Activated T-helper 17 cell treated with anti-CD3 and anti-CD28 coated beads, Interleukin-2, amount 50 U/mL, for 72 hours (primary cell): ENCODE measurements at regions not wholly inside any gene's neighbourhood (a gene's known extent, or its start where the extent isn't known, plus 50 kb on each side); places are given as distances from the start of the nearest gene placed in this dataset.

Experiments
- ATAC-seq: fragments of 150-1000 bp; cut with Tn5 transposase; replicated peaks from 2 replicates; pipeline ENCODE4 v1.10.0; 2021; ENCODE audit warnings: mild to moderate bottlenecking, moderate library complexity
- H3K27ac Mint-ChIP-seq: one replicate; pipeline ENCODE4 v1.8.0; 2022; ENCODE audit warnings: mixed read lengths
- H3K27me3 Mint-ChIP-seq: one replicate; pipeline ENCODE4 v1.8.0; 2022; ENCODE audit warnings: mixed read lengths
- H3K36me3 Mint-ChIP-seq: one replicate; pipeline ENCODE4 v1.8.0; 2022; ENCODE audit warnings: low read depth, mild to moderate bottlenecking, mixed read lengths
- H3K4me1 Mint-ChIP-seq: one replicate; pipeline ENCODE4 v1.8.0; 2022; ENCODE audit warnings: mixed read lengths
- H3K4me3 Mint-ChIP-seq: one replicate; pipeline ENCODE4 v1.8.0; 2022; ENCODE audit warnings: mild to moderate bottlenecking, mixed read lengths
- H3K9me3 Mint-ChIP-seq: one replicate; pipeline ENCODE4 v1.8.0; 2022; ENCODE audit warnings: mixed read lengths

GRCh38 chr21:35857095-35857494 lies 203.2 kb downstream of the SETD4 start:
- Mint-ChIP-seq H3K27ac (no peak overlapping the region), H3K36me3 (no peaks in the 10 kb centered on the region), H3K9me3 (no peaks in the 10 kb centered on the region), H3K4me1 (no peaks in the 10 kb centered on the region), H3K27me3 (peaks cover 57% of the 10 kb centered on the region), H3K4me3 (no peak overlapping the region)
- ATAC-seq, result no peak

GRCh38 chr21:35855484-35855883 lies 204.8 kb downstream of the SETD4 start:
- no peak overlapping the region for H3K27ac Mint-ChIP-seq
- H3K4me3 Mint-ChIP-seq, result no peak overlapping the region
- H3K4me1 Mint-ChIP-seq, result no peaks in the 10 kb centered on the region
- H3K36me3 Mint-ChIP-seq, result no peaks in the 10 kb centered on the region
- H3K9me3 Mint-ChIP-seq, result no peaks in the 10 kb centered on the region
- no peak for ATAC-seq
- peaks cover 53% of the 10 kb centered on the region for H3K27me3 Mint-ChIP-seq

GRCh38 chr21:35854281-35854680 lies 206.0 kb downstream of the SETD4 start:
- no peak overlapping the region for H3K4me3 Mint-ChIP-seq
- ATAC-seq, result no peak
- no peaks in the 10 kb centered on the region for H3K4me1 Mint-ChIP-seq
- no peaks in the 10 kb centered on the region for H3K36me3 Mint-ChIP-seq
- H3K27ac Mint-ChIP-seq, result no peak overlapping the region
- H3K27me3 Mint-ChIP-seq, result peaks cover 43% of the 10 kb centered on the region
- H3K9me3 Mint-ChIP-seq, result no peaks in the 10 kb centered on the region

GRCh38 chr21:35853321-35854239 lies 206.7 kb downstream of the SETD4 start:
- Mint-ChIP-seq H3K4me1 (no peaks in the 10 kb centered on the region), H3K9me3 (no peaks in the 10 kb centered on the region), H3K36me3 (no peaks in the 10 kb centered on the region), H3K27ac (no peak overlapping the region), H3K4me3 (no peak overlapping the region), H3K27me3 (peaks cover 40% of the 10 kb centered on the region)
- ATAC-seq, result no peak

- ATAC-seq, result no peak
- H3K9me3 Mint-ChIP-seq, result no peaks in the 10 kb centered on the region
- H3K4me3 Mint-ChIP-seq, result no peak overlapping the region
- no peak overlapping the region for H3K27ac Mint-ChIP-seq
- H3K36me3 Mint-ChIP-seq, result no peaks in the 10 kb centered on the region
- peaks cover 41% of the 10 kb centered on the region for H3K27me3 Mint-ChIP-seq
- no peaks in the 10 kb centered on the region for H3K4me1 Mint-ChIP-seq
Measured at GRCh38 chr21:35852820-35853219, 207.5 kb downstream of the SETD4 start.

GRCh38 chr21:35850542-35851103 lies 209.7 kb downstream of the SETD4 start:
- Mint-ChIP-seq H3K9me3 (no peaks in the 10 kb centered on the region), H3K36me3 (no peaks in the 10 kb centered on the region), H3K27me3 (peaks cover 44% of the 10 kb centered on the region), H3K4me3 (no peak overlapping the region), H3K4me1 (no peaks in the 10 kb centered on the region), H3K27ac (no peak overlapping the region)
- no peak for ATAC-seq

- no peak overlapping the region for H3K27ac Mint-ChIP-seq
- ATAC-seq, result no peak
- no peaks in the 10 kb centered on the region for H3K36me3 Mint-ChIP-seq
- H3K4me3 Mint-ChIP-seq, result no peak overlapping the region
- H3K4me1 Mint-ChIP-seq, result no peaks in the 10 kb centered on the region
- H3K27me3 Mint-ChIP-seq, result peaks cover 45% of the 10 kb centered on the region
- no peaks in the 10 kb centered on the region for H3K9me3 Mint-ChIP-seq
Measured at GRCh38 chr21:35850029-35850428, 210.3 kb downstream of the SETD4 start.

GRCh38 chr21:35849144-35849543 lies 211.2 kb downstream of the SETD4 start:
- Mint-ChIP-seq H3K36me3 (no peaks in the 10 kb centered on the region), H3K4me1 (no peaks in the 10 kb centered on the region), H3K27me3 (peaks cover 46% of the 10 kb centered on the region), H3K9me3 (no peaks in the 10 kb centered on the region), H3K4me3 (no peak overlapping the region), H3K27ac (no peak overlapping the region)
- ATAC-seq, result no peak

- peaks cover 34% of the 10 kb centered on the region for H3K27me3 Mint-ChIP-seq
- no peak overlapping the region for H3K27ac Mint-ChIP-seq
- H3K36me3 Mint-ChIP-seq, result no peaks in the 10 kb centered on the region
- H3K4me1 Mint-ChIP-seq, result no peaks in the 10 kb centered on the region
- no peaks in the 10 kb centered on the region for H3K9me3 Mint-ChIP-seq
- ATAC-seq, result no peak
- H3K4me3 Mint-ChIP-seq, result no peak overlapping the region
Measured at GRCh38 chr21:35843911-35844667, 216.2 kb downstream of the SETD4 start.

GRCh38 chr21:35840949-35841348 lies 219.4 kb downstream of the SETD4 start:
- Mint-ChIP-seq H3K4me3 (no peak overlapping the region), H3K36me3 (no peaks in the 10 kb centered on the region), H3K27ac (no peak overlapping the region), H3K27me3 (peaks cover 14% of the 10 kb centered on the region), H3K9me3 (no peaks in the 10 kb centered on the region), H3K4me1 (no peaks in the 10 kb centered on the region)
- ATAC-seq, result no peak

- Mint-ChIP-seq H3K4me3 (no peak overlapping the region), H3K27me3 (peaks cover 8% of the 10 kb centered on the region), H3K36me3 (no peaks in the 10 kb centered on the region), H3K27ac (no peak overlapping the region), H3K4me1 (no peaks in the 10 kb centered on the region), H3K9me3 (no peaks in the 10 kb centered on the region)
- no peak for ATAC-seq
Measured at GRCh38 chr21:35840197-35840799, 220.0 kb downstream of the SETD4 start.

- Mint-ChIP-seq H3K4me3 (no peak overlapping the region), H3K36me3 (no peaks in the 10 kb centered on the region), H3K27ac (no peak overlapping the region), H3K9me3 (no peaks in the 10 kb centered on the region), H3K27me3 (peaks cover 6% of the 10 kb centered on the region), H3K4me1 (no peaks in the 10 kb centered on the region)
- no peak for ATAC-seq
Measured at GRCh38 chr21:35838987-35839763, 221.2 kb downstream of the SETD4 start.

GRCh38 chr21:35838350-35838749 lies 222.0 kb downstream of the SETD4 start:
- no peak for ATAC-seq
- no peak overlapping the region for H3K27ac Mint-ChIP-seq
- peaks cover 6% of the 10 kb centered on the region for H3K27me3 Mint-ChIP-seq
- H3K4me3 Mint-ChIP-seq, result no peak overlapping the region
- H3K4me1 Mint-ChIP-seq, result no peaks in the 10 kb centered on the region
- H3K9me3 Mint-ChIP-seq, result no peaks in the 10 kb centered on the region
- H3K36me3 Mint-ChIP-seq, result no peaks in the 10 kb centered on the region

GRCh38 chr21:35833991-35834390 lies 226.3 kb downstream of the SETD4 start:
- Mint-ChIP-seq H3K36me3 (no peaks in the 10 kb centered on the region), H3K4me1 (peaks cover 4% of the 10 kb centered on the region), H3K9me3 (no peaks in the 10 kb centered on the region), H3K27me3 (peaks cover 18% of the 10 kb centered on the region), H3K4me3 (no peak overlapping the region), H3K27ac (no peak overlapping the region)
- ATAC-seq, result no peak
